K562 (cell line): ENCODE measurements at regions not wholly inside any gene's neighbourhood (a gene's known extent, or its start where the extent isn't known, plus 50 kb on each side); places are given as distances from the start of the nearest gene placed in this dataset.

Source experiments
- ATAC-seq: fragments of 200-7000 bp; cut with Tn5 transposase; 3 replicates; pipeline ENCODE4 v1.9.1; 2020; ENCODE audit warnings: moderate library complexity
- BruUV-seq: library from RNA; stranded (reverse); fragments of 400-500 nt; replicated peaks from 2 replicates; lab custom pipeline; 2021; lab: Mats Ljungman, UMichigan
- CTCF ChIA-PET: fragments of 300-600 bp; formaldehyde crosslinking; extraction: SDS; loops from one replicate; lab custom pipeline; 2021; ENCODE audit warnings: low intra/inter-chr PET ratio; lab: Yijun Ruan, JAX
- POLR2A ChIA-PET: fragments of 300-600, 350-650 bp; sonication (Branson Sonifier 250); formaldehyde crosslinking; extraction: SDS; loops from one replicate; lab custom pipeline; 2021; ENCODE audit warnings: antibody characterized with exemption, inconsistent platforms; lab: Yijun Ruan, JAX
- DNase-seq, 4 experiments: peaks; one replicate each; pipeline versions ENCODE4 v3.0.0 to v3.0.0-alpha.2; 2011 to 2018; ENCODE audit warnings: low spot score in 3 of 4, mixed read lengths in 3 of 4; ENCODE audit errors: extremely low read depth in 1 of 4
- FAIRE-seq: peaks from 2 replicates; lab custom pipeline; 2011; peaks lifted over from hg19 to GRCh38; lab: Jason Lieb, UNC
- H2AFZ ChIP-seq: 2 replicates; pipeline ENCODE4 v1.6.0; 2011; ENCODE audit warnings: low read depth, low read length, control low read depth, inconsistent platforms
- H3K27ac ChIP-seq: fragments of 200-600 bp; 3 replicates; pipeline ENCODE4 v1.8.0; 2011; ENCODE audit warnings: low read depth, mild to moderate bottlenecking, control low read depth, inconsistent platforms, low read length, moderate library complexity, mixed read lengths; ENCODE audit errors: extremely low read depth
- H3K27me3 ChIP-seq, 2 experiments: fragments of 300-600 bp in 1 of 2; 2 replicates in 1 of 2; 3 replicates in 1 of 2; pipeline versions ENCODE4 v1.6.0 to v1.8.0; 2011; ENCODE audit warnings: inconsistent platforms in 2 of 2, low read length in 2 of 2, mild to moderate bottlenecking in 1 of 2, mixed read lengths in 1 of 2, moderate library complexity in 1 of 2; ENCODE audit not compliant: control insufficient read depth in 2 of 2, insufficient read depth in 2 of 2
- H3K36me3 ChIP-seq: fragments of 300-600 bp; 3 replicates; pipeline ENCODE4 v1.8.0; 2011; ENCODE audit warnings: mild to moderate bottlenecking, low read length, inconsistent platforms; ENCODE audit not compliant: control insufficient read depth, insufficient read depth
- H3K4me1 ChIP-seq, 2 experiments: fragments of 200-600 bp in 1 of 2; replicated peaks in 1 of 2; 2 replicates in 1 of 2; 3 replicates in 1 of 2; pipeline versions ENCODE4 v1.5.1 to v1.8.0; 2011; ENCODE audit warnings: inconsistent platforms in 2 of 2, low read length in 2 of 2, mild to moderate bottlenecking in 1 of 2, mixed read lengths in 1 of 2, moderate library complexity in 1 of 2; ENCODE audit not compliant: control insufficient read depth in 2 of 2, insufficient read depth in 2 of 2
- H3K4me2 ChIP-seq: 2 replicates; pipeline ENCODE4 v1.6.1; 2011; ENCODE audit warnings: low read length, control low read depth, inconsistent platforms, mixed read lengths; ENCODE audit not compliant: insufficient read depth
- H3K4me3 ChIP-seq: fragments of 200-600 bp; sonication (generic), shearing (Covaris generic); 2 replicates; pipeline ENCODE4 v1.5.1; 2016; ENCODE audit warnings: control low read depth, inconsistent platforms
- H3K79me2 ChIP-seq: fragments of 200-600 bp; 3 replicates; pipeline ENCODE4 v1.8.0; 2011; ENCODE audit warnings: low read length, inconsistent platforms; ENCODE audit not compliant: control insufficient read depth, insufficient read depth
- H3K9ac ChIP-seq, 2 experiments: 2 replicates each; pipeline versions ENCODE4 v1.6.0 to v1.6.1; 2011; ENCODE audit warnings: low read depth in 2 of 2, low read length in 2 of 2, control low read depth in 1 of 2, inconsistent platforms in 1 of 2, mild to moderate bottlenecking in 1 of 2, mixed read lengths in 1 of 2; ENCODE audit not compliant: insufficient read depth in 1 of 2
- H3K9me1 ChIP-seq: one replicate; pipeline ENCODE4 v1.6.0; 2011; ENCODE audit warnings: inconsistent platforms, mild to moderate bottlenecking, low read length, moderate library complexity; ENCODE audit not compliant: control insufficient read depth, insufficient read depth
- H3K9me3 ChIP-seq: replicated peaks from 2 replicates; pipeline ENCODE4 v1.5.1; 2011; ENCODE audit warnings: low read depth, low read length, inconsistent platforms; ENCODE audit not compliant: control insufficient read depth, insufficient read depth
- H4K20me1 ChIP-seq: replicated peaks from 2 replicates; pipeline ENCODE4 v1.6.1; 2011; ENCODE audit warnings: low read length, inconsistent platforms, mixed read lengths; ENCODE audit not compliant: control insufficient read depth, insufficient read depth
- ARID3B ChIP-seq: fragments of 250-450 bp; sonication (Bioruptor Pico); IDR thresholded peaks from 2 replicates; pipeline ENCODE4 v1.4.0; 2020; ENCODE audit warnings: borderline replicate concordance
- BDP1 ChIP-seq: IDR thresholded peaks from 3 replicates; pipeline ENCODE4 v1.6.1; 2011; ENCODE audit not compliant: insufficient read length, insufficient read depth
- CHD2 ChIP-seq: IDR thresholded peaks from 2 replicates; pipeline ENCODE4 v1.6.1; 2011; ENCODE audit warnings: low read depth, low read length
- ELF4 ChIP-seq: fragments of 450-650 bp; formaldehyde crosslinking; IDR thresholded peaks from 2 replicates; pipeline ENCODE4 v1.4.0; 2022; ENCODE audit warnings: missing genetic modification characterization
- NEUROD1 ChIP-seq: fragments of 150-350 bp; IDR thresholded peaks from 2 replicates; pipeline ENCODE4 v1.6.1; 2014; ENCODE audit warnings: borderline replicate concordance, low read length, low read depth; ENCODE audit not compliant: partially characterized antibody
- SETDB1 ChIP-seq: IDR thresholded peaks from one replicate; pipeline ENCODE4 v1.6.1; 2012; ENCODE audit warnings: low read length, control low read depth, inconsistent platforms
- ZBTB40 ChIP-seq, 2 experiments: fragments of 450-650 bp in 1 of 2; sonication (generic) in 1 of 2; formaldehyde crosslinking in 1 of 2; IDR thresholded peaks; 2 replicates each; pipeline versions ENCODE4 v1.7.1 to v1.9.0; 2016 to 2022; ENCODE audit warnings: inconsistent platforms in 1 of 2, mild to moderate bottlenecking in 1 of 2, missing genetic modification reagents in 1 of 2
- ZBTB5 ChIP-seq: fragments of 450-650 bp; IDR thresholded peaks from 2 replicates; pipeline ENCODE4 v1.6.1; 2017; ENCODE audit warnings: antibody characterized with exemption
- ZC3H8 ChIP-seq: fragments of 450-650 bp; IDR thresholded peaks from 2 replicates; pipeline ENCODE4 v1.6.1; 2017
- ZNF133 ChIP-seq: fragments of 250-450 bp; sonication (Bioruptor Pico); IDR thresholded peaks from 2 replicates; pipeline ENCODE4 v1.4.0; 2020; ENCODE audit warnings: mild to moderate bottlenecking
- ZNF175 ChIP-seq: fragments of 200-800 bp; sonication (Bioruptor generic); IDR thresholded peaks from 2 replicates; pipeline ENCODE4 v1.6.1; 2016; ENCODE audit warnings: low read depth, mild to moderate bottlenecking, missing genetic modification characterization, missing compliant biosample characterization
- WGBS: fragments of 100-300 bp; shearing (Covaris generic); methylation state at CpG from one replicate; pipeline ENCODE4 v1.1.6; 2016; ENCODE audit warnings: low coverage, mixed read lengths; ENCODE audit not compliant: insufficient coverage; ENCODE audit errors: missing lambda C conversion rate; 5-methylcytosine and 5-hydroxymethylcytosine counted together
- in situ Hi-C: fragments of 300-500 bp; cut with MboI; formaldehyde crosslinking; loops from 4 replicates; pipeline ENCODE4 v1.15.0; 2018; ENCODE audit warnings: inconsistent platforms, mixed read lengths
- intact Hi-C: fragments of 100-400 bp; cut with micrococcal nuclease; formaldehyde crosslinking; loops from 2 replicates; pipeline ENCODE4 v1.14.2; 2022

GRCh38 chr14:101231828-101232227, 328.3 kb upstream of the RTL1 start:
- Histone ChIP-seq H3K27me3 (peaks cover 0 to 8% of the 10 kb centered on the region in 2 experiments; a peak in 1 of 5 replicates), H4K20me1 (no peaks in the 10 kb centered on the region), H3K9me3 (no peaks in the 10 kb centered on the region), H3K4me1 (peaks cover 0 to 18% of the 10 kb centered on the region in 2 experiments; a peak in 2 of 5 replicates), H3K79me2 (no peaks in the 10 kb centered on the region), H2AFZ (no peak overlapping the region), H3K4me3 (no peak overlapping the region), H3K9me1 (no peaks in the 10 kb centered on the region), H3K4me2 (no peak overlapping the region), H3K36me3 (no peaks in the 10 kb centered on the region), H3K27ac (no peak overlapping the region), H3K9ac (no peak overlapping the region)
- DNase-seq (no peak), ATAC-seq (no peak), FAIRE-seq (no peak)
- no TSS peak for BruUV-seq
- WGBS, result 28% methylated on average over 2 of the region's 4 CpGs
- ChIA-PET POLR2A (no interaction called here), CTCF (no interaction called here)
- intact Hi-C loops (loop anchor here (10.0 kb wide), 1 partner anchor 147 kb away; no protein-coding TSS in a partner anchor), in situ Hi-C loops (no loop called here)
- TF ChIP-seq ZBTB5, result no peak
- no peak for TF ChIP-seq ZC3H8
- TF ChIP-seq ZBTB40 (IDR thresholded peaks at IDR 0.05), result no peak
- TF ChIP-seq ZBTB40 (CRISPR knock-in tag; IDR thresholded peaks at IDR 0.05), result no peak
- TF ChIP-seq SETDB1, result no peak
- no peak for TF ChIP-seq ZNF175 (CRISPR knock-in tag)
- no peak for TF ChIP-seq ZNF133 (CRISPR knock-in tag)
- no peak for TF ChIP-seq ELF4 (CRISPR knock-in tag)
- TF ChIP-seq CHD2, result no peak
- TF ChIP-seq BDP1, result no peak
- no peak for TF ChIP-seq NEUROD1
- no peak for TF ChIP-seq ARID3B
